ENCODE measurements at regions not wholly inside any gene's neighbourhood (a gene's known extent, or its start where the extent isn't known, plus 50 kb on each side); places are given as distances from the start of the nearest gene placed in this dataset.

- Histone ChIP-seq H3K79me2 (replicated peaks; ENCODE audit: insufficient read depth, low read length) (no peaks in the 10 kb centered on the region), H3K9me3 (ENCODE audit: low read length) (no peaks in the 10 kb centered on the region), H3F3A (ENCODE audit: insufficient read depth, low read length, poor library complexity, severe bottlenecking) (peaks cover 6% of the 10 kb centered on the region), H3K4me2 (ENCODE audit: low read length) (no peak overlapping the region), H2AFZ (ENCODE audit: low read depth, low read length) (no peak overlapping the region), H3K9ac (ENCODE audit: low read length) (no peak overlapping the region), H4K20me1 (ENCODE audit: insufficient read depth) (no peaks in the 10 kb centered on the region), H3K27me3 (ENCODE audit: insufficient read depth, low read depth, low read length) (no peaks in the 10 kb centered on the region), H3K36me3 (ENCODE audit: insufficient read depth, low read length) (no peaks in the 10 kb centered on the region), H3K9me2 (ENCODE audit: insufficient read depth, low read length) (no peaks in the 10 kb centered on the region), H3K4me3 (ENCODE audit: low read length) (no peak overlapping the region), H3K27ac (ENCODE audit: low read length) (no peak overlapping the region)
- TF ChIP-seq EZH2 (IDR thresholded peaks at IDR 0.05; ENCODE audit: borderline replicate concordance, insufficient read depth, low read length, poor library complexity, severe bottlenecking) (no peak), EP300 (conservative IDR thresholded peaks at IDR 0.05; ENCODE audit: poor library complexity, severe bottlenecking) (no peak), SMC3 (conservative IDR thresholded peaks at IDR 0.05; ENCODE audit: poor library complexity) (no peak), RAD21 (conservative IDR thresholded peaks at IDR 0.05) (no peak), MXI1 (conservative IDR thresholded peaks at IDR 0.05; ENCODE audit: poor library complexity, severe bottlenecking) (no peak), POLR2AphosphoS5 (IDR thresholded peaks at IDR 0.05) (no peak), TAF1 (IDR thresholded peaks at IDR 0.05; ENCODE audit: low read depth) (no peak)
- TF ChIP-seq, protein P1, sequence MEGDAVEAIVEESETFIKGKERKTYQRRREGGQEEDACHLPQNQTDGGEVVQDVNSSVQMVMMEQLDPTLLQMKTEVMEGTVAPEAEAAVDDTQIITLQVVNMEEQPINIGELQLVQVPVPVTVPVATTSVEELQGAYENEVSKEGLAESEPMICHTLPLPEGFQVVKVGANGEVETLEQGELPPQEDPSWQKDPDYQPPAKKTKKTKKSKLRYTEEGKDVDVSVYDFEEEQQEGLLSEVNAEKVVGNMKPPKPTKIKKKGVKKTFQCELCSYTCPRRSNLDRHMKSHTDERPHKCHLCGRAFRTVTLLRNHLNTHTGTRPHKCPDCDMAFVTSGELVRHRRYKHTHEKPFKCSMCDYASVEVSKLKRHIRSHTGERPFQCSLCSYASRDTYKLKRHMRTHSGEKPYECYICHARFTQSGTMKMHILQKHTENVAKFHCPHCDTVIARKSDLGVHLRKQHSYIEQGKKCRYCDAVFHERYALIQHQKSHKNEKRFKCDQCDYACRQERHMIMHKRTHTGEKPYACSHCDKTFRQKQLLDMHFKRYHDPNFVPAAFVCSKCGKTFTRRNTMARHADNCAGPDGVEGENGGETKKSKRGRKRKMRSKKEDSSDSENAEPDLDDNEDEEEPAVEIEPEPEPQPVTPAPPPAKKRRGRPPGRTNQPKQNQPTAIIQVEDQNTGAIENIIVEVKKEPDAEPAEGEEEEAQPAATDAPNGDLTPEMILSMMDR (IDR thresholded peaks at IDR 0.05; ENCODE audit: poor library complexity, severe bottlenecking), result no peak
- TF ChIP-seq, protein P2, sequence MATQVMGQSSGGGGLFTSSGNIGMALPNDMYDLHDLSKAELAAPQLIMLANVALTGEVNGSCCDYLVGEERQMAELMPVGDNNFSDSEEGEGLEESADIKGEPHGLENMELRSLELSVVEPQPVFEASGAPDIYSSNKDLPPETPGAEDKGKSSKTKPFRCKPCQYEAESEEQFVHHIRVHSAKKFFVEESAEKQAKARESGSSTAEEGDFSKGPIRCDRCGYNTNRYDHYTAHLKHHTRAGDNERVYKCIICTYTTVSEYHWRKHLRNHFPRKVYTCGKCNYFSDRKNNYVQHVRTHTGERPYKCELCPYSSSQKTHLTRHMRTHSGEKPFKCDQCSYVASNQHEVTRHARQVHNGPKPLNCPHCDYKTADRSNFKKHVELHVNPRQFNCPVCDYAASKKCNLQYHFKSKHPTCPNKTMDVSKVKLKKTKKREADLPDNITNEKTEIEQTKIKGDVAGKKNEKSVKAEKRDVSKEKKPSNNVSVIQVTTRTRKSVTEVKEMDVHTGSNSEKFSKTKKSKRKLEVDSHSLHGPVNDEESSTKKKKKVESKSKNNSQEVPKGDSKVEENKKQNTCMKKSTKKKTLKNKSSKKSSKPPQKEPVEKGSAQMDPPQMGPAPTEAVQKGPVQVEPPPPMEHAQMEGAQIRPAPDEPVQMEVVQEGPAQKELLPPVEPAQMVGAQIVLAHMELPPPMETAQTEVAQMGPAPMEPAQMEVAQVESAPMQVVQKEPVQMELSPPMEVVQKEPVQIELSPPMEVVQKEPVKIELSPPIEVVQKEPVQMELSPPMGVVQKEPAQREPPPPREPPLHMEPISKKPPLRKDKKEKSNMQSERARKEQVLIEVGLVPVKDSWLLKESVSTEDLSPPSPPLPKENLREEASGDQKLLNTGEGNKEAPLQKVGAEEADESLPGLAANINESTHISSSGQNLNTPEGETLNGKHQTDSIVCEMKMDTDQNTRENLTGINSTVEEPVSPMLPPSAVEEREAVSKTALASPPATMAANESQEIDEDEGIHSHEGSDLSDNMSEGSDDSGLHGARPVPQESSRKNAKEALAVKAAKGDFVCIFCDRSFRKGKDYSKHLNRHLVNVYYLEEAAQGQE (IDR thresholded peaks at IDR 0.05; ENCODE audit: borderline replicate concordance), result no peak
Measured at GRCh38 chr2:106953236-106953635, 67.3 kb upstream of the ST6GAL2 start.

- no peak overlapping the region for H3K4me2 ChIP-seq (ENCODE audit: low read length)
- no peak overlapping the region for H3K4me3 ChIP-seq (ENCODE audit: low read length)
- TF ChIP-seq, protein P2 (IDR thresholded peaks at IDR 0.05; ENCODE audit: borderline replicate concordance), result no peak
- TF ChIP-seq MXI1 (conservative IDR thresholded peaks at IDR 0.05; ENCODE audit: poor library complexity, severe bottlenecking) (no peak), EZH2 (IDR thresholded peaks at IDR 0.05; ENCODE audit: borderline replicate concordance, insufficient read depth, low read length, poor library complexity, severe bottlenecking) (no peak), EP300 (conservative IDR thresholded peaks at IDR 0.05; ENCODE audit: poor library complexity, severe bottlenecking) (no peak), TAF1 (IDR thresholded peaks at IDR 0.05; ENCODE audit: low read depth) (no peak), POLR2AphosphoS5 (IDR thresholded peaks at IDR 0.05) (no peak), RAD21 (conservative IDR thresholded peaks at IDR 0.05) (no peak), SMC3 (conservative IDR thresholded peaks at IDR 0.05; ENCODE audit: poor library complexity) (no peak)
- TF ChIP-seq, protein P1 (IDR thresholded peaks at IDR 0.05; ENCODE audit: poor library complexity, severe bottlenecking), result no peak
- H3K79me2 ChIP-seq (replicated peaks; ENCODE audit: insufficient read depth, low read length), result no peaks in the 10 kb centered on the region
- H3K9ac ChIP-seq (ENCODE audit: low read length), result no peak overlapping the region
- H3F3A ChIP-seq (ENCODE audit: insufficient read depth, low read length, poor library complexity, severe bottlenecking), result peaks cover 6% of the 10 kb centered on the region
- no peaks in the 10 kb centered on the region for H3K9me2 ChIP-seq (ENCODE audit: insufficient read depth, low read length)
- no peaks in the 10 kb centered on the region for H3K9me3 ChIP-seq (ENCODE audit: low read length)
- H3K36me3 ChIP-seq (ENCODE audit: insufficient read depth, low read length), result no peaks in the 10 kb centered on the region
- no peak overlapping the region for H3K27ac ChIP-seq (ENCODE audit: low read length)
- H4K20me1 ChIP-seq (ENCODE audit: insufficient read depth), result no peaks in the 10 kb centered on the region
- no peak overlapping the region for H2AFZ ChIP-seq (ENCODE audit: low read depth, low read length)
- no peaks in the 10 kb centered on the region for H3K27me3 ChIP-seq (ENCODE audit: insufficient read depth, low read depth, low read length)
Measured at GRCh38 chr2:106953779-106954178, 67.8 kb upstream of the ST6GAL2 start.
